ENCODE measurements at regions not wholly inside any gene's neighbourhood (a gene's known extent, or its start where the extent isn't known, plus 50 kb on each side); places are given as distances from the start of the nearest gene placed in this dataset.

- no peak for DNase-seq (ENCODE audit: insufficient read length, low spot score)
- no peak for TF ChIP-seq POLR2A (IDR thresholded peaks at IDR 0.05; ENCODE audit: low read depth, low read length)
- FAIRE-seq = no peak
Measured at GRCh38 chr4:35900286-35901243, 343.7 kb downstream of the ARAP2 start.

GRCh38 chr4:35912174-35912573, 332.1 kb downstream of the ARAP2 start:
- TF ChIP-seq POLR2A (IDR thresholded peaks at IDR 0.05; ENCODE audit: low read depth, low read length) = no peak
- DNase-seq (ENCODE audit: insufficient read length, low spot score) = no peak
- FAIRE-seq = no peak

GRCh38 chr4:35918491-35918977, 325.8 kb downstream of the ARAP2 start:
- DNase-seq (ENCODE audit: insufficient read length, low spot score) = no peak
- TF ChIP-seq POLR2A (IDR thresholded peaks at IDR 0.05; ENCODE audit: low read depth, low read length) = no peak
- no peak for FAIRE-seq

GRCh38 chr4:35925806-35926205, 318.5 kb downstream of the ARAP2 start:
- FAIRE-seq = no peak
- DNase-seq (ENCODE audit: insufficient read length, low spot score) = no peak
- no peak for TF ChIP-seq POLR2A (IDR thresholded peaks at IDR 0.05; ENCODE audit: low read depth, low read length)

GRCh38 chr4:35926788-35927187, 317.5 kb downstream of the ARAP2 start:
- FAIRE-seq = no peak
- DNase-seq (ENCODE audit: insufficient read length, low spot score) = no peak
- no peak for TF ChIP-seq POLR2A (IDR thresholded peaks at IDR 0.05; ENCODE audit: low read depth, low read length)

- FAIRE-seq (no peak), DNase-seq (ENCODE audit: insufficient read length, low spot score) (no peak)
- TF ChIP-seq POLR2A (IDR thresholded peaks at IDR 0.05; ENCODE audit: low read depth, low read length) = no peak
Measured at GRCh38 chr4:35933901-35934300, 310.4 kb downstream of the ARAP2 start.

GRCh38 chr4:35934320-35934981, 309.9 kb downstream of the ARAP2 start:
- no peak for DNase-seq (ENCODE audit: insufficient read length, low spot score)
- FAIRE-seq = no peak
- no peak for TF ChIP-seq POLR2A (IDR thresholded peaks at IDR 0.05; ENCODE audit: low read depth, low read length)

GRCh38 chr4:35938936-35939335, 305.4 kb downstream of the ARAP2 start:
- no peak for TF ChIP-seq POLR2A (IDR thresholded peaks at IDR 0.05; ENCODE audit: low read depth, low read length)
- DNase-seq (ENCODE audit: insufficient read length, low spot score) (no peak), FAIRE-seq (no peak)

GRCh38 chr4:35939751-35940150, 304.6 kb downstream of the ARAP2 start:
- FAIRE-seq (no peak), DNase-seq (ENCODE audit: insufficient read length, low spot score) (no peak)
- TF ChIP-seq POLR2A (IDR thresholded peaks at IDR 0.05; ENCODE audit: low read depth, low read length) = no peak

GRCh38 chr4:35942092-35942491, 302.2 kb downstream of the ARAP2 start:
- TF ChIP-seq POLR2A (IDR thresholded peaks at IDR 0.05; ENCODE audit: low read depth, low read length) = no peak
- FAIRE-seq (no peak), DNase-seq (ENCODE audit: insufficient read length, low spot score) (no peak)

GRCh38 chr4:35943606-35944005, 300.7 kb downstream of the ARAP2 start:
- FAIRE-seq (no peak), DNase-seq (ENCODE audit: insufficient read length, low spot score) (no peak)
- TF ChIP-seq POLR2A (IDR thresholded peaks at IDR 0.05; ENCODE audit: low read depth, low read length) = no peak

- no peak for TF ChIP-seq POLR2A (IDR thresholded peaks at IDR 0.05; ENCODE audit: low read depth, low read length)
- FAIRE-seq = no peak
- DNase-seq (ENCODE audit: insufficient read length, low spot score) = no peak
Measured at GRCh38 chr4:35948171-35948570, 296.1 kb downstream of the ARAP2 start.

GRCh38 chr4:35950442-35950841, 293.9 kb downstream of the ARAP2 start:
- TF ChIP-seq POLR2A (IDR thresholded peaks at IDR 0.05; ENCODE audit: low read depth, low read length) = no peak
- no peak for FAIRE-seq

GRCh38 chr4:35952751-35953150, 291.6 kb downstream of the ARAP2 start:
- DNase-seq (ENCODE audit: insufficient read length, low spot score) = no peak
- no peak for FAIRE-seq
- TF ChIP-seq POLR2A (IDR thresholded peaks at IDR 0.05; ENCODE audit: low read depth, low read length) = no peak

More at GRCh38 chr4:35950442-35950841, 293.9 kb downstream of the ARAP2 start:
- no peak for DNase-seq (ENCODE audit: insufficient read length, low spot score)

Data from H54 (cell line).